ENCODE measurements at regions not wholly inside any gene's neighbourhood (a gene's known extent, or its start where the extent isn't known, plus 50 kb on each side); places are given as distances from the start of the nearest gene placed in this dataset.

GRCh38 chr2:129764376-129765325 is 214.8 kb upstream of the RAB6C start:
- CTCF ChIA-PET, result no interaction called here
- no peak overlapping the region for H3K4me3 ChIP-seq
- H3K79me2 ChIP-seq (ENCODE audit: low read depth), result no peaks in the 10 kb centered on the region
- TF ChIP-seq EZH2 (IDR thresholded peaks at IDR 0.05; ENCODE audit: low read depth), result no peak
- TF ChIP-seq CTCF (conservative IDR thresholded peaks at IDR 0.05), result no peak
- DNase-seq, result no peak
- no peaks in the 10 kb centered on the region for H3F3A ChIP-seq (ENCODE audit: insufficient read depth, low read depth)
- POLR2A ChIA-PET (ENCODE audit: unreplicated experiment), result no interaction called here
- peaks cover 81% of the 10 kb centered on the region for H3K27me3 ChIP-seq (ENCODE audit: insufficient read depth, low read depth)
- H4K20me1 ChIP-seq (ENCODE audit: insufficient read depth), result no peaks in the 10 kb centered on the region
- intact Hi-C loops (cut with micrococcal nuclease; ENCODE audit: unreplicated experiment), result no loop called here
- BruUV-seq (replicated peaks), result no TSS peak
- no peaks in the 10 kb centered on the region for H3K4me1 ChIP-seq (replicated peaks; ENCODE audit: insufficient read depth)
- no peak overlapping the region for H3K4me2 ChIP-seq
- no peaks in the 10 kb centered on the region for H3K9me2 ChIP-seq (ENCODE audit: insufficient read depth)
- no peak overlapping the region for H3K27ac ChIP-seq
- no peak overlapping the region for H2AFZ ChIP-seq
- no peaks in the 10 kb centered on the region for H3K36me3 ChIP-seq (ENCODE audit: low read depth)
- no peaks in the 10 kb centered on the region for H3K9me3 ChIP-seq (ENCODE audit: insufficient read depth, low read depth)

GRCh38 chr2:129765326-129765677 is 214.2 kb upstream of the RAB6C start:
- Histone ChIP-seq H3K27ac (no peak overlapping the region), H3F3A (ENCODE audit: insufficient read depth, low read depth) (no peaks in the 10 kb centered on the region), H3K4me3 (no peak overlapping the region), H3K4me2 (no peak overlapping the region), H3K9me2 (ENCODE audit: insufficient read depth) (no peaks in the 10 kb centered on the region), H3K79me2 (ENCODE audit: low read depth) (no peaks in the 10 kb centered on the region), H3K36me3 (ENCODE audit: low read depth) (no peaks in the 10 kb centered on the region), H3K4me1 (replicated peaks; ENCODE audit: insufficient read depth) (no peaks in the 10 kb centered on the region), H3K27me3 (ENCODE audit: insufficient read depth, low read depth) (peaks cover 86% of the 10 kb centered on the region), H2AFZ (no peak overlapping the region), H3K9me3 (ENCODE audit: insufficient read depth, low read depth) (no peaks in the 10 kb centered on the region), H4K20me1 (ENCODE audit: insufficient read depth) (no peaks in the 10 kb centered on the region)
- intact Hi-C loops (cut with micrococcal nuclease; ENCODE audit: unreplicated experiment), result no loop called here
- no peak for DNase-seq
- no TSS peak for BruUV-seq (replicated peaks)
- CTCF ChIA-PET, result no interaction called here
- TF ChIP-seq EZH2 (IDR thresholded peaks at IDR 0.05; ENCODE audit: low read depth) (no peak), CTCF (conservative IDR thresholded peaks at IDR 0.05) (no peak)
- POLR2A ChIA-PET (ENCODE audit: unreplicated experiment), result no interaction called here

GRCh38 chr2:129765678-129766351 is 213.7 kb upstream of the RAB6C start:
- H3K4me3 ChIP-seq, result no peak overlapping the region
- no peak for TF ChIP-seq EZH2 (IDR thresholded peaks at IDR 0.05; ENCODE audit: low read depth)
- no peak for TF ChIP-seq CTCF (conservative IDR thresholded peaks at IDR 0.05)
- intact Hi-C loops (cut with micrococcal nuclease; ENCODE audit: unreplicated experiment), result no loop called here

More at GRCh38 chr2:129765678-129766351, 213.7 kb upstream of the RAB6C start:
- no peaks in the 10 kb centered on the region for H3K9me2 ChIP-seq (ENCODE audit: insufficient read depth)
- CTCF ChIA-PET, result no interaction called here
- no peaks in the 10 kb centered on the region for H4K20me1 ChIP-seq (ENCODE audit: insufficient read depth)
- no peaks in the 10 kb centered on the region for H3K36me3 ChIP-seq (ENCODE audit: low read depth)
- H2AFZ ChIP-seq, result no peak overlapping the region
- H3K9me3 ChIP-seq (ENCODE audit: insufficient read depth, low read depth), result no peaks in the 10 kb centered on the region
- H3K27me3 ChIP-seq (ENCODE audit: insufficient read depth, low read depth), result peaks cover 88% of the 10 kb centered on the region
- no peak overlapping the region for H3K4me2 ChIP-seq
- POLR2A ChIA-PET (ENCODE audit: unreplicated experiment), result no interaction called here
- no peak for DNase-seq
- no TSS peak for BruUV-seq (replicated peaks)
- H3F3A ChIP-seq (ENCODE audit: insufficient read depth, low read depth), result no peaks in the 10 kb centered on the region
- H3K4me1 ChIP-seq (replicated peaks; ENCODE audit: insufficient read depth), result no peaks in the 10 kb centered on the region
- H3K79me2 ChIP-seq (ENCODE audit: low read depth), result no peaks in the 10 kb centered on the region
- H3K27ac ChIP-seq, result no peak overlapping the region
